H1 (cell line): ENCODE measurements at regions not wholly inside any gene's neighbourhood (a gene's known extent, or its start where the extent isn't known, plus 50 kb on each side); places are given as distances from the start of the nearest gene placed in this dataset.

ENCODE experiments used
- CTCF ChIA-PET: fragments of 300-600 bp; sonication (Branson Sonifier 250); formaldehyde crosslinking; loops from one replicate; lab custom pipeline; 2021; ENCODE audit not compliant: partially characterized antibody; lab: Charles Lee
- POLR2A ChIA-PET: fragments of 300-600 bp; sonication (Branson Sonifier 250); formaldehyde crosslinking; loops from one replicate; lab custom pipeline; 2021; ENCODE audit warnings: inconsistent platforms; ENCODE audit not compliant: partially characterized antibody; lab: Charles Lee
- DNase-seq, 2 experiments: peaks; one replicate each; pipeline versions ENCODE4 v3.0.0 to v3.0.0-alpha.2; 2010 to 2022; ENCODE audit warnings: low spot score in 2 of 2, low read depth in 1 of 2, mixed read lengths in 1 of 2
- FAIRE-seq: peaks from 2 replicates; lab custom pipeline; 2011; peaks lifted over from hg19 to GRCh38; lab: Jason Lieb, UNC
- H2AFZ ChIP-seq: 2 replicates; pipeline ENCODE4 v1.8.1; 2012; ENCODE audit warnings: low read length, inconsistent platforms
- H2AK5ac ChIP-seq: 2 replicates; pipeline ENCODE4 v1.6.1; 2013; ENCODE audit warnings: low read depth, low read length
- H2BK120ac ChIP-seq: replicated peaks from 2 replicates; pipeline ENCODE3; 2013; ENCODE audit warnings: low read depth, low read length, inconsistent platforms
- H2BK12ac ChIP-seq: 2 replicates; pipeline ENCODE4 v1.6.1; 2013; ENCODE audit warnings: low read depth, low read length
- H2BK15ac ChIP-seq: 2 replicates; pipeline ENCODE4 v1.6.1; 2013; ENCODE audit warnings: low read length
- H2BK20ac ChIP-seq: 2 replicates; pipeline ENCODE4 v1.6.1; 2013; ENCODE audit warnings: low read length
- H2BK5ac ChIP-seq: 2 replicates; pipeline ENCODE4 v1.6.1; 2013; ENCODE audit warnings: low read depth, low read length
- H3K14ac ChIP-seq: 2 replicates; pipeline ENCODE4 v1.6.1; 2013; ENCODE audit warnings: inconsistent platforms; ENCODE audit not compliant: insufficient read length
- H3K18ac ChIP-seq: 2 replicates; pipeline ENCODE4 v1.6.1; 2013; ENCODE audit warnings: low read length; ENCODE audit errors: extremely low read depth
- H3K23ac ChIP-seq: 2 replicates; pipeline ENCODE4 v1.6.1; 2013; ENCODE audit warnings: inconsistent platforms; ENCODE audit not compliant: insufficient read length
- H3K23me2 ChIP-seq: 2 replicates; pipeline ENCODE4 v1.6.1; 2013; ENCODE audit warnings: low read depth, low read length
- H3K27ac ChIP-seq: 2 replicates; pipeline ENCODE4 v1.6.1; 2011; ENCODE audit warnings: low read depth, low read length, inconsistent platforms
- H3K27me3 ChIP-seq, 4 experiments: replicated peaks in 1 of 4; 1 replicate in 1 of 4; 2 replicates in 3 of 4; pipeline versions ENCODE4 v1.6.1 to v1.8.1; 2011 to 2013; ENCODE audit warnings: low read length in 3 of 4, mild to moderate bottlenecking in 3 of 4, inconsistent platforms in 2 of 4, mixed read lengths in 2 of 4, moderate library complexity in 1 of 4; ENCODE audit not compliant: control insufficient read depth in 3 of 4, insufficient read depth in 3 of 4; ENCODE audit errors: extremely low read depth in 1 of 4
- H3K36me3 ChIP-seq, 4 experiments: 2 replicates each; pipeline versions ENCODE4 v1.6.1 to v1.8.1; 2011 to 2013; ENCODE audit warnings: mild to moderate bottlenecking in 4 of 4, low read length in 3 of 4, moderate library complexity in 2 of 4, control low read depth in 1 of 4, inconsistent platforms in 1 of 4; ENCODE audit not compliant: insufficient read depth in 4 of 4, control insufficient read depth in 2 of 4
- H3K4ac ChIP-seq: replicated peaks from 2 replicates; pipeline ENCODE3; 2013; ENCODE audit warnings: low read length, low read depth, mixed read lengths, inconsistent platforms; ENCODE audit not compliant: insufficient read length
- H3K4me1 ChIP-seq, 4 experiments: replicated peaks in 1 of 4; 1 replicate in 1 of 4; 2 replicates in 3 of 4; pipeline versions ENCODE4 v1.6.1 to v1.8.1; 2011 to 2013; ENCODE audit warnings: low read length in 3 of 4, inconsistent platforms in 2 of 4, mixed read lengths in 1 of 4; ENCODE audit not compliant: insufficient read depth in 4 of 4, control insufficient read depth in 3 of 4
- H3K4me2 ChIP-seq, 2 experiments: 2 replicates each; pipeline versions ENCODE4 v1.6.1 to v1.8.1; 2011 to 2013; ENCODE audit warnings: low read depth in 2 of 2, low read length in 2 of 2, control low read depth in 1 of 2, inconsistent platforms in 1 of 2, mild to moderate bottlenecking in 1 of 2; ENCODE audit not compliant: insufficient read depth in 1 of 2
- H3K4me3 ChIP-seq, 4 experiments: fragments of 200-600, 300-600 bp in 1 of 4; sonication (generic), shearing (Covaris generic), sonication (Bioruptor Twin) in 1 of 4; 2 replicates each; pipeline versions ENCODE4 v1.5.1 to v1.8.1; 2011 to 2016; ENCODE audit warnings: low read length in 4 of 4, low read depth in 3 of 4, control low read depth in 2 of 4, inconsistent platforms in 2 of 4, mild to moderate bottlenecking in 2 of 4, mixed read lengths in 1 of 4, moderate library complexity in 1 of 4; ENCODE audit not compliant: insufficient read depth in 2 of 4; ENCODE audit errors: extremely low read depth in 1 of 4
- H3K56ac ChIP-seq: replicated peaks from 2 replicates; pipeline ENCODE3; 2013; ENCODE audit warnings: low read depth, mild to moderate bottlenecking, mixed read lengths, low read length, inconsistent platforms; ENCODE audit not compliant: insufficient read length
- H3K79me1 ChIP-seq: 2 replicates; pipeline ENCODE4 v1.6.1; 2013; ENCODE audit warnings: low read depth, low read length, control low read depth
- H3K79me2 ChIP-seq, 2 experiments: 2 replicates each; pipeline versions ENCODE4 v1.6.1 to v1.8.1; 2012 to 2013; ENCODE audit warnings: low read length in 2 of 2, mild to moderate bottlenecking in 2 of 2, inconsistent platforms in 1 of 2; ENCODE audit not compliant: insufficient read depth in 2 of 2, control insufficient read depth in 1 of 2
- H3K9ac ChIP-seq, 4 experiments: replicated peaks in 1 of 4; 1 replicate in 1 of 4; 2 replicates in 3 of 4; pipeline versions ENCODE4 v1.6.1 to v1.8.1; 2011 to 2013; ENCODE audit warnings: low read depth in 3 of 4, low read length in 3 of 4, control low read depth in 2 of 4, mild to moderate bottlenecking in 2 of 4, moderate library complexity in 2 of 4, inconsistent platforms in 1 of 4; ENCODE audit errors: extremely low read depth in 1 of 4
- H3K9me3 ChIP-seq, 2 experiments: 2 replicates each; pipeline versions ENCODE4 v1.6.1 to v1.8.1; 2012 to 2013; ENCODE audit warnings: mild to moderate bottlenecking in 2 of 2, moderate library complexity in 2 of 2, control low read depth in 1 of 2, inconsistent platforms in 1 of 2, low read depth in 1 of 2, low read length in 1 of 2, mixed read lengths in 1 of 2; ENCODE audit not compliant: insufficient read depth in 2 of 2
- H4K20me1 ChIP-seq, 2 experiments: replicated peaks in 1 of 2; 2 replicates each; pipeline versions ENCODE3 to v1.8.1; 2011 to 2013; ENCODE audit warnings: inconsistent platforms in 2 of 2, low read length in 2 of 2, mild to moderate bottlenecking in 1 of 2; ENCODE audit not compliant: insufficient read depth in 2 of 2, control insufficient read depth in 1 of 2
- H4K5ac ChIP-seq: 2 replicates; pipeline ENCODE4 v1.6.1; 2013; ENCODE audit warnings: low read length, low read depth, mixed read lengths, inconsistent platforms; ENCODE audit not compliant: insufficient read length
- H4K8ac ChIP-seq: 2 replicates; pipeline ENCODE4 v1.8.0; 2013; ENCODE audit warnings: mild to moderate bottlenecking, moderate library complexity, low read length, inconsistent platforms; ENCODE audit not compliant: insufficient read depth; ENCODE audit errors: extremely low read depth
- H4K91ac ChIP-seq: replicated peaks from 2 replicates; pipeline ENCODE3; 2013; ENCODE audit warnings: low read length, mixed read lengths, inconsistent platforms; ENCODE audit not compliant: insufficient read length
- ATF2 ChIP-seq: IDR thresholded peaks from 2 replicates; pipeline ENCODE4 v1.6.1; 2012; ENCODE audit warnings: low read length, inconsistent platforms
- CBX5 ChIP-seq: fragments of 300-800, 300-1000 bp; sonication (generic); IDR thresholded peaks from 2 replicates; pipeline ENCODE4 v1.7.1; 2016; ENCODE audit warnings: antibody characterized with exemption, low read length, low read depth
- CHD2 ChIP-seq: IDR thresholded peaks from 2 replicates; pipeline ENCODE4 v1.6.1; 2012; ENCODE audit warnings: low read length, improper control_type of control experiment
- CREB1 ChIP-seq: IDR thresholded peaks from 2 replicates; pipeline ENCODE4 v1.6.1; 2012; ENCODE audit warnings: inconsistent platforms
- EP300 ChIP-seq, 2 experiments: IDR thresholded peaks; 1 replicate in 1 of 2; 2 replicates in 1 of 2; pipeline ENCODE4 v1.6.1; 2011 to 2012; ENCODE audit warnings: low read depth in 2 of 2, low read length in 2 of 2, mild to moderate bottlenecking in 2 of 2, borderline replicate concordance in 1 of 2, inconsistent platforms in 1 of 2, moderate library complexity in 1 of 2
- JUN ChIP-seq: IDR thresholded peaks from 2 replicates; pipeline ENCODE4 v1.6.1; 2011; ENCODE audit warnings: low read depth, mild to moderate bottlenecking, improper control_type of control experiment, low read length
- JUND ChIP-seq: IDR thresholded peaks from 2 replicates; pipeline ENCODE4 v1.6.1; 2011; ENCODE audit warnings: mild to moderate bottlenecking, improper control_type of control experiment, low read length
- MAX ChIP-seq: IDR thresholded peaks from 2 replicates; pipeline ENCODE4 v1.6.1; 2012; ENCODE audit warnings: inconsistent platforms
- PHF8 ChIP-seq: fragments of 200-600 bp; sonication (generic); conservative IDR thresholded peaks from 2 replicates; pipeline ENCODE4 v1.7.1; 2012; ENCODE audit warnings: low read depth, mild to moderate bottlenecking, inconsistent platforms, low read length, moderate library complexity
- SIRT6 ChIP-seq: IDR thresholded peaks from one replicate; pipeline ENCODE4 v1.7.1; 2012; ENCODE audit warnings: low read length, inconsistent platforms
- SP2 ChIP-seq: IDR thresholded peaks from 2 replicates; pipeline ENCODE4 v1.6.1; 2012; ENCODE audit warnings: mild to moderate bottlenecking, low read length, inconsistent platforms
- TAF1 ChIP-seq: IDR thresholded peaks from 2 replicates; pipeline ENCODE4 v1.6.1; 2011; ENCODE audit warnings: mild to moderate bottlenecking, low read depth, low read length
- TAF7 ChIP-seq: optimal IDR thresholded peaks from 2 replicates; pipeline ENCODE3; 2011; ENCODE audit warnings: low read depth, mild to moderate bottlenecking, inconsistent platforms, low read length, moderate library complexity, borderline replicate concordance
- TF ChIP-seq, protein P1 (sequence below): IDR thresholded peaks from 2 replicates; pipeline ENCODE4 v1.6.1; 2011; ENCODE audit warnings: low read length, improper control_type of control experiment

DNA sequence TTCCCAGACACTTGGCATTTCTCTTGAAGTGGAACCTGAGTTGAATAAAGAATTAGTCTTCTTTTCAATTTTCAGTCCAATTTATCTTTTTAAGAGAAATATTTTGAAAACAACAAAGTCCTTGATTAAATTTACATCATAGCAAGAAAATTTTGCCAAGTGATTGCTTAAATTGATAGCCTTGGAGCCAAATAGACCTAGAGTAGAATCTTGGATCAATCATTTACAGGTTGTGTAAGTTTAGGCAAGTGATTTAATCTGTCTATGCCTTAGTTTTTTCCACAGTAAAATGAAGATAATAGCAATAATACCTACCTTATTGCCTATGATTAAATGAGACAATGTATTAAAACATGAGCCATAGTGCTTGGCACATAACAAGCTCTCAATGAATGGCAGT, 113.9 kb downstream of the LHX9 start:
- H4K8ac ChIP-seq, result no peak overlapping the region
- H3K36me3 ChIP-seq, result no peaks in the 10 kb centered on the region
- H3K14ac ChIP-seq, result no peak overlapping the region
- H3K4me2 ChIP-seq, result no peak overlapping the region
- H2BK5ac ChIP-seq, result no peak overlapping the region
- no peaks in the 10 kb centered on the region for H3K27me3 ChIP-seq
- H2AK5ac ChIP-seq, result no peak overlapping the region
- no peak overlapping the region for H3K9ac ChIP-seq
- ChIA-PET POLR2A (no interaction called here), CTCF (interaction anchor here (0.9 to 1.9 kb wide), 4 partner anchors 11 to 116 kb away, joined by 3 to 8 read pairs (median 4); no protein-coding TSS in a partner anchor)
- DNase-seq (no peak), FAIRE-seq (no peak)
- no peaks in the 10 kb centered on the region for H3K79me1 ChIP-seq
- no peaks in the 10 kb centered on the region for H3K79me2 ChIP-seq
- no peaks in the 10 kb centered on the region for H4K20me1 ChIP-seq
- no peak overlapping the region for H2BK20ac ChIP-seq
- no peak overlapping the region for H3K23ac ChIP-seq
- no peak overlapping the region for H3K4me3 ChIP-seq
- H4K5ac ChIP-seq, result no peak overlapping the region
- no peak overlapping the region for H3K4ac ChIP-seq
- H3K23me2 ChIP-seq, result no peaks in the 10 kb centered on the region
- H2BK120ac ChIP-seq, result no peak overlapping the region
- no peak overlapping the region for H3K18ac ChIP-seq
- H2BK12ac ChIP-seq, result no peak overlapping the region
- no peaks in the 10 kb centered on the region; a peak in 2 of 4 replicates for H3K9me3 ChIP-seq
- H3K27ac ChIP-seq, result no peak overlapping the region
- H3K4me1 ChIP-seq, result no peaks in the 10 kb centered on the region
- H3K56ac ChIP-seq, result no peak overlapping the region
- H4K91ac ChIP-seq, result no peak overlapping the region
- H2BK15ac ChIP-seq, result no peak overlapping the region
- H2AFZ ChIP-seq, result no peak overlapping the region
- TF ChIP-seq CHD2 (no peak), CBX5 (no peak), TAF7 (no peak), CREB1 (no peak), PHF8 (no peak), JUN (no peak), ATF2 (no peak), TAF1 (no peak), EP300 (IDR thresholded peaks at IDR 0.05; ENCODE audit: borderline replicate concordance in 1 of 2, low read depth in 2 of 2, low read length in 2 of 2) (no peak), JUND (no peak), SIRT6 (no peak), SP2 (no peak), MAX (no peak)
- TF ChIP-seq, protein P1, sequence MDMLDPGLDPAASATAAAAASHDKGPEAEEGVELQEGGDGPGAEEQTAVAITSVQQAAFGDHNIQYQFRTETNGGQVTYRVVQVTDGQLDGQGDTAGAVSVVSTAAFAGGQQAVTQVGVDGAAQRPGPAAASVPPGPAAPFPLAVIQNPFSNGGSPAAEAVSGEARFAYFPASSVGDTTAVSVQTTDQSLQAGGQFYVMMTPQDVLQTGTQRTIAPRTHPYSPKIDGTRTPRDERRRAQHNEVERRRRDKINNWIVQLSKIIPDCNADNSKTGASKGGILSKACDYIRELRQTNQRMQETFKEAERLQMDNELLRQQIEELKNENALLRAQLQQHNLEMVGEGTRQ, result no peak
